Activated naive CD4-positive, alpha-beta T cell treated with anti-CD3 and anti-CD28 coated beads, Interleukin-2, amount 10 ng/mL, durations not matched to agents 7 days and 5 days (primary cell): ENCODE measurements at regions not wholly inside any gene's neighbourhood (a gene's known extent, or its start where the extent isn't known, plus 50 kb on each side); places are given as distances from the start of the nearest gene placed in this dataset.

Experiments used
- CTCF ChIA-PET: fragments of 350-600 bp; sonication (Branson Sonifier 250); formaldehyde crosslinking; loops from one replicate; lab custom pipeline; 2021; ENCODE audit warnings: antibody characterized with exemption; lab: Charles Lee
- DNase-seq: peaks from one replicate; pipeline ENCODE4 v3.0.0-alpha.2; 2020
- H3K27ac Mint-ChIP-seq: one replicate; pipeline ENCODE4 v1.8.0; 2021; ENCODE audit warnings: mild to moderate bottlenecking, moderate library complexity, mixed read lengths
- H3K27me3 Mint-ChIP-seq: one replicate; pipeline ENCODE4 v1.8.0; 2021; ENCODE audit warnings: mild to moderate bottlenecking, mixed read lengths
- H3K36me3 Mint-ChIP-seq: one replicate; pipeline ENCODE4 v1.8.0; 2021; ENCODE audit warnings: mixed read lengths
- H3K4me1 Mint-ChIP-seq: one replicate; pipeline ENCODE4 v1.8.0; 2021; ENCODE audit warnings: mixed read lengths
- H3K4me3 Mint-ChIP-seq: one replicate; pipeline ENCODE4 v1.8.0; 2021; ENCODE audit warnings: mild to moderate bottlenecking, moderate library complexity, mixed read lengths
- H3K9me3 Mint-ChIP-seq: one replicate; pipeline ENCODE4 v1.8.0; 2021; ENCODE audit warnings: mixed read lengths

GRCh38 chr1:82445827-82446226, 645.1 kb downstream of the ADGRL2 start:
- Mint-ChIP-seq H3K4me3 (no peak overlapping the region), H3K27me3 (no peaks in the 10 kb centered on the region), H3K9me3 (peaks cover 2% of the 10 kb centered on the region), H3K27ac (no peak overlapping the region), H3K36me3 (no peaks in the 10 kb centered on the region), H3K4me1 (no peaks in the 10 kb centered on the region)
- CTCF ChIA-PET: no interaction called here
- no peak for DNase-seq

GRCh38 chr1:82445132-82445531, 644.4 kb downstream of the ADGRL2 start:
- H3K9me3 Mint-ChIP-seq: peaks cover 2% of the 10 kb centered on the region
- CTCF ChIA-PET: no interaction called here
- H3K36me3 Mint-ChIP-seq: no peaks in the 10 kb centered on the region
- no peaks in the 10 kb centered on the region for H3K4me1 Mint-ChIP-seq
- no peak for DNase-seq
- no peak overlapping the region for H3K27ac Mint-ChIP-seq
- no peak overlapping the region for H3K4me3 Mint-ChIP-seq
- no peaks in the 10 kb centered on the region for H3K27me3 Mint-ChIP-seq

- H3K27ac Mint-ChIP-seq: no peak overlapping the region
- H3K36me3 Mint-ChIP-seq: no peaks in the 10 kb centered on the region
- DNase-seq: no peak
- no peaks in the 10 kb centered on the region for H3K27me3 Mint-ChIP-seq
- no peak overlapping the region for H3K4me3 Mint-ChIP-seq
- H3K9me3 Mint-ChIP-seq: no peaks in the 10 kb centered on the region
- no peaks in the 10 kb centered on the region for H3K4me1 Mint-ChIP-seq
- CTCF ChIA-PET: no interaction called here
Measured at GRCh38 chr1:82441402-82441801, 640.7 kb downstream of the ADGRL2 start.

GRCh38 chr1:82423174-82423815, 622.6 kb downstream of the ADGRL2 start:
- Mint-ChIP-seq H3K4me1 (no peaks in the 10 kb centered on the region), H3K36me3 (no peaks in the 10 kb centered on the region), H3K4me3 (no peak overlapping the region), H3K9me3 (no peaks in the 10 kb centered on the region), H3K27ac (no peak overlapping the region), H3K27me3 (no peaks in the 10 kb centered on the region)
- no peak for DNase-seq
- CTCF ChIA-PET: interaction anchor here (1.0 kb wide), 1 partner anchor 10 kb away, joined by 4 read pairs; no protein-coding TSS in a partner anchor

GRCh38 chr1:82421782-82422181, 621.0 kb downstream of the ADGRL2 start:
- no peaks in the 10 kb centered on the region for H3K36me3 Mint-ChIP-seq
- no peaks in the 10 kb centered on the region for H3K9me3 Mint-ChIP-seq

GRCh38 chr1:82420584-82420983, 619.9 kb downstream of the ADGRL2 start:
- no peak for DNase-seq
- CTCF ChIA-PET: no interaction called here
- H3K4me3 Mint-ChIP-seq: no peak overlapping the region
- H3K27me3 Mint-ChIP-seq: no peaks in the 10 kb centered on the region
- H3K27ac Mint-ChIP-seq: no peak overlapping the region
- H3K9me3 Mint-ChIP-seq: peaks cover 2% of the 10 kb centered on the region
- H3K4me1 Mint-ChIP-seq: no peaks in the 10 kb centered on the region
- no peaks in the 10 kb centered on the region for H3K36me3 Mint-ChIP-seq

More at GRCh38 chr1:82421782-82422181, 621.0 kb downstream of the ADGRL2 start:
- DNase-seq: no peak
- Mint-ChIP-seq H3K27me3 (no peaks in the 10 kb centered on the region), H3K4me3 (no peak overlapping the region), H3K4me1 (no peaks in the 10 kb centered on the region), H3K27ac (no peak overlapping the region)
- CTCF ChIA-PET: no interaction called here

- no peak overlapping the region for H3K27ac Mint-ChIP-seq
- no peaks in the 10 kb centered on the region for H3K27me3 Mint-ChIP-seq
- no peaks in the 10 kb centered on the region for H3K4me1 Mint-ChIP-seq
- H3K36me3 Mint-ChIP-seq: no peaks in the 10 kb centered on the region
- CTCF ChIA-PET: no interaction called here
- peaks cover 2% of the 10 kb centered on the region for H3K9me3 Mint-ChIP-seq
- DNase-seq: no peak
- no peak overlapping the region for H3K4me3 Mint-ChIP-seq
Measured at GRCh38 chr1:82411605-82412004, 610.9 kb downstream of the ADGRL2 start.

GRCh38 chr1:82405333-82405732, 604.6 kb downstream of the ADGRL2 start:
- H3K9me3 Mint-ChIP-seq: no peaks in the 10 kb centered on the region
- H3K36me3 Mint-ChIP-seq: no peaks in the 10 kb centered on the region
- no peak overlapping the region for H3K4me3 Mint-ChIP-seq
- no peaks in the 10 kb centered on the region for H3K27me3 Mint-ChIP-seq
- no peak overlapping the region for H3K27ac Mint-ChIP-seq
- DNase-seq: no peak
- CTCF ChIA-PET: no interaction called here
- no peaks in the 10 kb centered on the region for H3K4me1 Mint-ChIP-seq

GRCh38 chr1:82401116-82401515, 600.4 kb downstream of the ADGRL2 start:
- no peaks in the 10 kb centered on the region for H3K4me1 Mint-ChIP-seq
- H3K36me3 Mint-ChIP-seq: no peaks in the 10 kb centered on the region
- H3K4me3 Mint-ChIP-seq: no peak overlapping the region
- CTCF ChIA-PET: no interaction called here
- DNase-seq: no peak
- H3K27ac Mint-ChIP-seq: no peak overlapping the region
- no peaks in the 10 kb centered on the region for H3K9me3 Mint-ChIP-seq
- H3K27me3 Mint-ChIP-seq: no peaks in the 10 kb centered on the region

GRCh38 chr1:82400521-82400920, 599.8 kb downstream of the ADGRL2 start:
- no peak overlapping the region for H3K27ac Mint-ChIP-seq
- CTCF ChIA-PET: no interaction called here
- no peak for DNase-seq
- no peak overlapping the region for H3K4me3 Mint-ChIP-seq
- H3K36me3 Mint-ChIP-seq: no peaks in the 10 kb centered on the region
- H3K27me3 Mint-ChIP-seq: no peaks in the 10 kb centered on the region
- no peaks in the 10 kb centered on the region for H3K4me1 Mint-ChIP-seq
- H3K9me3 Mint-ChIP-seq: no peaks in the 10 kb centered on the region

GRCh38 chr1:82399093-82399492, 598.4 kb downstream of the ADGRL2 start:
- no peaks in the 10 kb centered on the region for H3K27me3 Mint-ChIP-seq
- no peak overlapping the region for H3K27ac Mint-ChIP-seq
- CTCF ChIA-PET: no interaction called here
- H3K4me3 Mint-ChIP-seq: no peak overlapping the region
- no peaks in the 10 kb centered on the region for H3K4me1 Mint-ChIP-seq
- DNase-seq: no peak
- H3K36me3 Mint-ChIP-seq: no peaks in the 10 kb centered on the region
- no peaks in the 10 kb centered on the region for H3K9me3 Mint-ChIP-seq

GRCh38 chr1:82398357-82398756, 597.6 kb downstream of the ADGRL2 start:
- no peak overlapping the region for H3K27ac Mint-ChIP-seq
- CTCF ChIA-PET: no interaction called here
- no peaks in the 10 kb centered on the region for H3K27me3 Mint-ChIP-seq
- H3K4me1 Mint-ChIP-seq: no peaks in the 10 kb centered on the region
- H3K4me3 Mint-ChIP-seq: no peak overlapping the region
- no peaks in the 10 kb centered on the region for H3K9me3 Mint-ChIP-seq
- DNase-seq: no peak
- H3K36me3 Mint-ChIP-seq: no peaks in the 10 kb centered on the region

- H3K27ac Mint-ChIP-seq: no peak overlapping the region
- no peak overlapping the region for H3K4me3 Mint-ChIP-seq
- DNase-seq: no peak
- H3K36me3 Mint-ChIP-seq: no peaks in the 10 kb centered on the region
- H3K9me3 Mint-ChIP-seq: no peaks in the 10 kb centered on the region
- H3K4me1 Mint-ChIP-seq: no peaks in the 10 kb centered on the region
- H3K27me3 Mint-ChIP-seq: no peaks in the 10 kb centered on the region
- CTCF ChIA-PET: no interaction called here
Measured at GRCh38 chr1:82395440-82395839, 594.7 kb downstream of the ADGRL2 start.

- no peak for DNase-seq
- Mint-ChIP-seq H3K4me3 (no peak overlapping the region), H3K36me3 (no peaks in the 10 kb centered on the region), H3K9me3 (no peaks in the 10 kb centered on the region), H3K4me1 (no peaks in the 10 kb centered on the region), H3K27ac (no peak overlapping the region), H3K27me3 (no peaks in the 10 kb centered on the region)
- CTCF ChIA-PET: no interaction called here
Measured at GRCh38 chr1:82392946-82393345, 592.2 kb downstream of the ADGRL2 start.

- Mint-ChIP-seq H3K27ac (no peak overlapping the region), H3K36me3 (no peaks in the 10 kb centered on the region), H3K9me3 (no peaks in the 10 kb centered on the region), H3K27me3 (no peaks in the 10 kb centered on the region), H3K4me3 (no peak overlapping the region), H3K4me1 (no peaks in the 10 kb centered on the region)
- CTCF ChIA-PET: no interaction called here
- DNase-seq: no peak
Measured at GRCh38 chr1:82392513-82392912, 591.8 kb downstream of the ADGRL2 start.

- no peak overlapping the region for H3K4me3 Mint-ChIP-seq
- H3K27ac Mint-ChIP-seq: no peak overlapping the region
- no peaks in the 10 kb centered on the region for H3K36me3 Mint-ChIP-seq
- CTCF ChIA-PET: no interaction called here
- no peaks in the 10 kb centered on the region for H3K4me1 Mint-ChIP-seq
- no peak for DNase-seq
- no peaks in the 10 kb centered on the region for H3K9me3 Mint-ChIP-seq
- H3K27me3 Mint-ChIP-seq: no peaks in the 10 kb centered on the region
Measured at GRCh38 chr1:82391712-82392111, 591.0 kb downstream of the ADGRL2 start.
